DMS153 treated with DMSO at 0.1 percent for 48 hours (cell line): ENCODE measurements at regions not wholly inside any gene's neighbourhood (a gene's known extent, or its start where the extent isn't known, plus 50 kb on each side); places are given as distances from the start of the nearest gene placed in this dataset.
"Not testable (repeated sequence)": the region's sequence is repeated elsewhere in the genome, so short reads cannot be mapped to it uniquely, and the experiment has no call there.

ENCODE experiments used
- DNase-seq: peaks from one replicate; lab custom pipeline; 2025; ENCODE audit not compliant: unreplicated experiment; lab: John Stamatoyannopoulos, UW

- no peak for DNase-seq
Measured at GRCh38 chr1:209134001-209134400, 449.5 kb upstream of the CAMK1G start.

GRCh38 chr1:209143916-209144315 lies 439.6 kb upstream of the CAMK1G start:
- DNase-seq, result no peak

- no peak for DNase-seq
Measured at GRCh38 chr1:209150114-209150513, 433.4 kb upstream of the CAMK1G start.

- DNase-seq, result no peak
Measured at GRCh38 chr1:209153411-209153810, 430.1 kb upstream of the CAMK1G start.

- no peak for DNase-seq
Measured at GRCh38 chr1:209154912-209155311, 428.6 kb upstream of the CAMK1G start.

GRCh38 chr1:209155546-209155945 lies 428.0 kb upstream of the CAMK1G start:
- no peak for DNase-seq

- no peak for DNase-seq
Measured at GRCh38 chr1:209156991-209157390, 426.5 kb upstream of the CAMK1G start.

- no peak for DNase-seq
Measured at GRCh38 chr1:209157546-209158249, 425.8 kb upstream of the CAMK1G start.

GRCh38 chr1:209158851-209159250 lies 424.7 kb upstream of the CAMK1G start:
- DNase-seq, result no peak

- DNase-seq, result no peak
Measured at GRCh38 chr1:209160230-209160629, 423.3 kb upstream of the CAMK1G start.

GRCh38 chr1:209162651-209163050 lies 420.9 kb upstream of the CAMK1G start:
- DNase-seq, result no peak

- DNase-seq, result no peak
Measured at GRCh38 chr1:209168204-209168603, 415.3 kb upstream of the CAMK1G start.

GRCh38 chr1:209171151-209171550 lies 412.4 kb upstream of the CAMK1G start:
- DNase-seq, result no peak

- no peak for DNase-seq
Measured at GRCh38 chr1:209172286-209172685, 411.2 kb upstream of the CAMK1G start.

- not testable (repeated sequence) for DNase-seq
Measured at GRCh38 chr1:209172792-209173542, 410.5 kb upstream of the CAMK1G start.

GRCh38 chr1:209173796-209174195 lies 409.7 kb upstream of the CAMK1G start:
- DNase-seq, result not testable (repeated sequence)

GRCh38 chr1:209176866-209177430 lies 406.6 kb upstream of the CAMK1G start:
- DNase-seq, result peak; percentile 21

- no peak for DNase-seq
Measured at GRCh38 chr1:209183195-209183594, 400.3 kb upstream of the CAMK1G start.

- DNase-seq, result no peak
Measured at GRCh38 chr1:209187589-209187988, 395.9 kb upstream of the CAMK1G start.

- DNase-seq, result no peak
Measured at GRCh38 chr1:209190591-209191261, 392.8 kb upstream of the CAMK1G start.

- no peak for DNase-seq
Measured at GRCh38 chr1:209191262-209191634, 392.3 kb upstream of the CAMK1G start.

- DNase-seq, result no peak
Measured at GRCh38 chr1:209196140-209196539, 387.4 kb upstream of the CAMK1G start.
